ENCODE measurements at regions not wholly inside any gene's neighbourhood (a gene's known extent, or its start where the extent isn't known, plus 50 kb on each side); places are given as distances from the start of the nearest gene placed in this dataset.
A peak's percentile ranks its signal among the peaks of the same experiment; 100 is the strongest.

GRCh38 chr6:120468486-120468885 is 865.8 kb downstream of the TBC1D32 start:
- no peak for TF ChIP-seq EZH2 (IDR thresholded peaks at IDR 0.05; ENCODE audit: borderline replicate concordance, insufficient read depth, low read length, poor library complexity, severe bottlenecking)
- TF ChIP-seq MXI1 (conservative IDR thresholded peaks at IDR 0.05; ENCODE audit: poor library complexity, severe bottlenecking): no peak
- TF ChIP-seq REST (IDR thresholded peaks at IDR 0.05; ENCODE audit: borderline replicate concordance): no peak
- TF ChIP-seq CTCF (IDR thresholded peaks at IDR 0.05; ENCODE audit: poor library complexity, severe bottlenecking): no peak
- no peak for TF ChIP-seq TAF1 (IDR thresholded peaks at IDR 0.05; ENCODE audit: low read depth)
- peak; percentile 96 for TF ChIP-seq EP300 (conservative IDR thresholded peaks at IDR 0.05; ENCODE audit: poor library complexity, severe bottlenecking)

Measured in neural cell (in vitro differentiated cells).